DOHH2 (cell line): ENCODE measurements at regions not wholly inside any gene's neighbourhood (a gene's known extent, or its start where the extent isn't known, plus 50 kb on each side); places are given as distances from the start of the nearest gene placed in this dataset.

Experiments used
- EZH2phosphoT487 ChIP-seq: fragments of 200-600 bp; sonication (generic); IDR thresholded peaks from 2 replicates; pipeline ENCODE4 v1.6.1; 2017; ENCODE audit warnings: borderline replicate concordance, mild to moderate bottlenecking, antibody characterized with exemption, low read length, moderate library complexity, mixed read lengths
- TF ChIP-seq, protein P1 (sequence below): fragments of 200-600 bp; sonication (generic); IDR thresholded peaks from one replicate; pipeline ENCODE4 v1.5.1; 2014; ENCODE audit warnings: antibody characterized with exemption, mild to moderate bottlenecking, low read depth, low read length; ENCODE audit not compliant: poor library complexity, severe bottlenecking

DNA sequence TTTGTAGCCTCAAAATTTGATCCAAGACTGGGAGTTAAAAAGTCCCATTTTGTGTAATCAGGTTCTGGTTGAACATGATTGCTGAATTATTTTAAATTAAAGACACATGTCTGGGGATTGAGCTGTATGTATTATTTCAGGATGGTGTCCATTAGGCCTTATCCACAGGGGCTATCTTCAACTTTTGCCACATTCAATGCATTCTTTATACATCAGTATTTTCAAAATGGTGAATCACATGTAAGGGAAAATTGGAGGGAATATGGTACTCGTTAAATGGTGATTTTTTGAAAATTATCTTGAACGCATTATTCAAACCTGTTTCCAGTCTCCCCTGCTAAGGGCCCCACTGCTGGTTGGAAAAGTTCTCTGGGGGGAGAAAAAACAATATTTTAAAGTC, 367.7 kb upstream of the NPVF start:
- TF ChIP-seq, protein P1, sequence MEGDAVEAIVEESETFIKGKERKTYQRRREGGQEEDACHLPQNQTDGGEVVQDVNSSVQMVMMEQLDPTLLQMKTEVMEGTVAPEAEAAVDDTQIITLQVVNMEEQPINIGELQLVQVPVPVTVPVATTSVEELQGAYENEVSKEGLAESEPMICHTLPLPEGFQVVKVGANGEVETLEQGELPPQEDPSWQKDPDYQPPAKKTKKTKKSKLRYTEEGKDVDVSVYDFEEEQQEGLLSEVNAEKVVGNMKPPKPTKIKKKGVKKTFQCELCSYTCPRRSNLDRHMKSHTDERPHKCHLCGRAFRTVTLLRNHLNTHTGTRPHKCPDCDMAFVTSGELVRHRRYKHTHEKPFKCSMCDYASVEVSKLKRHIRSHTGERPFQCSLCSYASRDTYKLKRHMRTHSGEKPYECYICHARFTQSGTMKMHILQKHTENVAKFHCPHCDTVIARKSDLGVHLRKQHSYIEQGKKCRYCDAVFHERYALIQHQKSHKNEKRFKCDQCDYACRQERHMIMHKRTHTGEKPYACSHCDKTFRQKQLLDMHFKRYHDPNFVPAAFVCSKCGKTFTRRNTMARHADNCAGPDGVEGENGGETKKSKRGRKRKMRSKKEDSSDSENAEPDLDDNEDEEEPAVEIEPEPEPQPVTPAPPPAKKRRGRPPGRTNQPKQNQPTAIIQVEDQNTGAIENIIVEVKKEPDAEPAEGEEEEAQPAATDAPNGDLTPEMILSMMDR = no peak
- no peak for TF ChIP-seq EZH2phosphoT487
